HCEC 1CT (cell line): ENCODE measurements at regions not wholly inside any gene's neighbourhood (a gene's known extent, or its start where the extent isn't known, plus 50 kb on each side); places are given as distances from the start of the nearest gene placed in this dataset.
"Not testable (repeated sequence)": the region's sequence is repeated elsewhere in the genome, so short reads cannot be mapped to it uniquely, and the experiment has no call there.

Experiments used
- DNase-seq: peaks from one replicate; pipeline ENCODE4 v3.0.0-alpha.2; 2017

DNA sequence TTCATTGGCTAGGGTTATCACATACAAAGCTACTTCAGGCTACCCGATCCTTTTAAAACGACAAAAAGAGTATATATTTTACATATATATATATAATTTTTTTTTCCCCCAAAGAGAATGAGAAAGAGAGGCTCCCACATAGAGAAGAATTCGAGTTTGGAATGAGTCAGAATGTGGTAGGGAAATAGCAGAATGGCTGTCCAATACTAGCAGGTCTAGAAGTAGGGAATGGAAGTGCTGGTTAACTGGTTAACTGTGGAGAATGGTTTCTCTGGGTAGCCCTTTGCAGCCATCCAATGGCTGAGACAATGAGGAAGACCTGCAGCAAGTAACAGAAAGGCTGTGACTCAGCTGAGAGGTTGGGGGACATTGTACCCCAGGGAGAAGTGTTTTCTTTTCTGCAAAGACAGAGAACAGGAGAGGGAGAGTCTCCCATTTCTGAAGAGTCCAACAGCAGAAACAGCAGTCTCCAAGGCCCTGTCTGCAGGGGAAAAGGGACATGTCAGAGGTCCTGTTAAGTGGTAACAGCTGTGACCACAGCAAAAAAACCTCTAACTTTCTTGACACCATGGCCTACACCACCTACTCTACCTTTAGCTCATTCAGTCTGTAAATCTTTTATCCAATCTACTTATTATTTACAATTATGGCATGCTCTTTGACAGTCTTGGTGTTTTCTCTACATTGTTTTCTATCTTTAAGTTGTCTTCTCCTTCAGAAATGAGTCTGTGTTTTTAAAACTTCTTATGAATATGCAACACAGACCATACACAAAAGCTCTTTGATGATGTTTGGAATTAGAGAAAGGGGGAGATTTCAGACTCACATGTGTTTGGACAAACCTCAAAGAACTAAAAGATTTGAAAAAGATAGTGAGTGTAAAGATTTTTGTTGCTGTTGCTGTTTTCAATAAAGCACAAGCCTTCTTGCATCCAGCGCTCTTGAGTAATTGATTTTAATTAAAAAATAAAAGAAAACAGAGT lies 116.1 kb upstream of the SLC7A14 start:
- DNase-seq, result no peak

DNA sequence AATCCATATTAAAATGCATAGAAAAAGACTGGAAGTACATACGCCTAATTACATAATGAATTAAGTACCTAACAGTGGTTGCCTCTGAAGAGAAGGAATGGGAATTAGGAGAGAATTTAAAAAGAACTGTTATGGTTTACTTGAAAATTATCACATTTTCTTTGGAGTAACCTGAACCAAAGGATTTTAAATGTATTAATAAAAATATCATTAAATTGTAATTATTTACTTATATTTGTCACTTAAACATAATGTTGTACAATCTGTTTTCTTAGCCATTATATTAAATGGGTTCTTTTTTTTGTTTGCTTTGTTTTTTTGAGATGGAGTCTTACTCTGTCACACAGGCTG lies 114.2 kb upstream of the SLC7A14 start:
- no peak for DNase-seq

DNA sequence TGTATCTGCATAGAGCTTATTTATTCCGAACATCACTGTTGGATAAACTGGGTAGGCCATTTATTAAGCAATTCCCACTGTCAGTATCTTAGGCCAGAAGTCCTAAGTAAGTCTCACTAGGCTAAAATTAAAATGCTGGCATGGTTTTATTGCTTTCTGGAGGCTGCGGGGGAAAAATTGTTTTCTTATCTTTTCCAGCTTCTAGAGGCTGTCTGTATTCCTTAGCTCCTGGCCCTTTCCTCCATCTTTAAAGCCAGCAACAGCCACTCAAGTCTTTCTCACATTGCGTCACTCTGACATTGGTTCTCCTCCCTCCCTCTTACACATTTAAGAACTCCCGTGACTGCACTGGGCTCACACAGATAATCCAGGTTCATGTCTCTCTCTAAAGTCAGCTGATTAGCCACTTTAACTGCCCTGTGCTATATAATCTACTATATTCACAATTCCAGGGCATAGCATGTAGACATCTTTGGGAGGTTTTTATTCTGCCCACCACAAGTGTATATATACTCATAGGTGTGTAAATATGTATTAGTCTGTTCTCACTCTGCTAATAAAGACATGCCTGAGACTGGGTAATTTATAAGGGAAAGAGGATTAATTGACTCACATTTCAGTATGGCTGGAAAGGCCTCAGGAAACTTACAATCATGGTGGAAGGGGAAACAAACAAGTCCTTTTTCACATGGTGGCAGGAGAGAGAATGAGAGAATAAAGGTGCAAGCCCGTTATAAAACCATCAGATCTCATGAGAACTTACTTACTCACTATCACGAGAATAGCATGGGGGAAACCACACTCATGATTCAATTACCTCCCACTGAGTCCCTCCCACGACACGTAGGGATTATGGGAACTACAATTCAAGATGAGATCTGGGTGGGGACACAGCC lies 113.5 kb upstream of the SLC7A14 start:
- DNase-seq, result no peak

DNA sequence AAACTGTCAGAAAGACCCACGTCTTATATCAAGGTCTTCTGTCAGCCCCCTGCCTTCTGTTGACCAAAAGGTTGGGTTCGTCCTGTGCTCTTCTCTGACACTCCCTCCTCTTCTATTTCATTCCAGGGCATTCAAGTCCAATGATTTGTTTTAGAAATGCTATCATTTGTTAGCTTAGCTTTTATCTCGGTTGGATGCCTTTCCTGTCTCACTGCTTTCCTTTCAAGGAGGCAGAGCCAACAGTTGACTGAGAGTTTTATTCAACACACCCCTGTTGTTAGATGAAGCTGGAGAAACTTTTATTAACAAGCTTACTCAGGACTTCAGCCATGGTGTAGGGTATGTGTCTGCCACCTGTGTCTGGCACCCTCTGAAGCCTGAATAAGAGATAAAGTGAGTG lies 112.0 kb upstream of the SLC7A14 start:
- no peak for DNase-seq

DNA sequence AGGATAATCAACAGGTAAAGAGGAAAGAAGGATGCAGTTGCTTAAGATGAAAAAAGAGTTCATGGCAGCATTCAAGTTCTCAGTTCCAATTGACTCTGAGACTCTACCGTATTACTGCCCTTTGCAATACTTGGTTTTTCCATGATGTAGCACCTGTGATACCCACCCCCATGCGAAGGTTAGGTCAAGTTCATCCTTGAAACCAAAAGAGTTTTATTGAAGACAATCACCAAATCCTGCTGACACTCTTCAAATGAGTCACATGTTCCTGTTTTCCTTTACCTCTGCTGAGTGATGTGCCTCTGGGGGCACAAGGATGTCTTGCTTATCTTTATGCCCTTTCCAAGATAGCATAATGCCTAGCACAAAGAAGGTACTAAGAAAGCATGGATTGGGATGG lies 111.3 kb upstream of the SLC7A14 start:
- DNase-seq, result no peak

DNA sequence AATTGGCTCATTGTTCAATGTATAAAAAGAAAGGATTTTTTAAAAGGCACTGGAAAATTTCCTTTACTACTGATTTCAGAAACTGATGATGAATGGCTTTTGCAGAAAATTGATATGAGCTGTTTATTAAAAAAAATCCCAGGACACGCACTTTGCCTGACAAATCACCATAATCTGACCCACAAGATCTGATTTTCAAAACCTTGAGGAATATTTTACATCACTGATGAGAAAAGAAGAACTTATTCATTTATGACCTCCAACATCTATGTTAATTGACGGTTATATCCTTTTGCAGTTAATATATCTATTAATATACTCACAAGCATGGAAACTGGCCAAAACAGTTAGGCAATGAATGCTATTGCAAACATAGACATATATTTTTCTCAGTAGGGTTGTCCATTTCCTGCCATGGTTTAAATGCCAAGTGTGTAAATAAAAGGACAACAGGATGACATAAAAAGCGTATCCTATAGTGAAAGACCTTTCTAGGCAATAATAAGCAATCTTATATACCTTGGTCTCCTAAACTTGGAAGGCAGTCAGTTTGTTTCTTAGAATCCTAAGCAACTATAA lies 109.7 kb upstream of the SLC7A14 start:
- DNase-seq, result no peak

DNA sequence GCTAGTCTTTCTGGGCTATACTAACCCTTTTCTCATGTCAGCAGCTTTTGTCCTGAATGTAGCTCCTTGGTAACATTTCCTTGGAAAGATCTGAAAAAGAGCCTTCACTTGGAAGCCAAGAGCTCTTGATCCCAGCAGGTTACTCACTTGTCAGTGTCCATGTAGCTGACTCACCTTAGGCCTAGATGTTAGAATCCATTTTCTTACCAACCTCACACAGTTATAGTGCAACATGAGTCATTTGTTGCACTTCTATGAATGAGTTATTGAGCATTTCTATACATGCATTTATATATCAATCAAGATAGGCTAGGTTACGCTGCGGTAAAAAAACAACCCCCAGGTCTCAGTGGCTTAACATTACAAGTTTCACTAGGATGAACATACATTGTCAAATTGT lies 106.8 kb upstream of the SLC7A14 start:
- peak; percentile 37 for DNase-seq

DNA sequence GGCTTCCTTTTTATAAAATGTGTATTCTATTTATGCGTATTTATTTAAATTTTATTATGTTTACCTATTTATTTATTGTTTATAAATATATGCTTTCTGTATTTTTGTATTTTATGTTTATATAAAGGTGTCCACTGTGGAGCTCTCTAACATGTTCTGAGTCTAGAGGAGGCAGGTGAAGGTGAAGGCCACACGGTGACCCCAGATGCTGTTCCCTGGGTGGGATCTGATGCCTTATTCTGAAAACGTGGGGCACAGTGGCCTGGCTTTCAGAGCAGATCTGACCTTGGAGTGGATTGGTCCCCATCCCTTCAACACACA lies 104.7 kb upstream of the SLC7A14 start:
- no peak for DNase-seq

DNA sequence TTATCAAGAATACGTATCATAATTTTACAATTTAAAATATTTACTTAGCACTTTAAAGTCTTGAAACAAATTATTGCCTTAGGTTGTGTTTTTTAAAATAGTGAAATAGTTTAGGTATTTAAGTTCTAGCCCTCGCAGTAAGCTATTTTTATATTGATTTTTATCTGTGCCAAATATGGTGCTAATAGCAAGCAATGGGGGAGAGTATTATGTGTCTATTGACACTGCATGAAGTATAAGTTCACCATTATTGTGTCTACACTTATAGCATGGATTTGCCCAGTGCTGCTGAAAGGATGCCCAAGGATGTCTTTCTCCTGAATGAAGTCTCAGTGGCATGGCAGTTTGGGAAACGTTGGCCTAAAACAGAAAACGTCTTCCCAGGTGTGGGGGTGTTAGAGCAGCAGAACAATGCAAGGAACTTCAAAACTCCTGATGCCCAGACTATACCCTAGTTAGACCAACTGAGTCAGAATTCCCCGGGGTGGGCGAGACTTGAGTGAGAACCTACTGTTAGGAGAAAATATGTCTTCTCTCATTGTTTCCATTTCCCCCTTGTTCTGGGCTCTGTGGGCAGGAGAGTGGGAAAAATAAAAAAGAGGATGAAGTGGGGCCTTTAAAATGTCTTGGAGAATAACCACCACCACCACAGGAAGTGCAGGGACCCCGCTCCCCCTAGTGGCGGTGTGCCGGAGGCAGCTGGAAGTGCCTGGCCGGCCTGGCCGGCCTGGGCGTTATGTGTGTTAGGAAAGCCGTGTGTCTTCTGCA lies 104.2 kb upstream of the SLC7A14 start:
- peak; percentile 51 for DNase-seq

DNA sequence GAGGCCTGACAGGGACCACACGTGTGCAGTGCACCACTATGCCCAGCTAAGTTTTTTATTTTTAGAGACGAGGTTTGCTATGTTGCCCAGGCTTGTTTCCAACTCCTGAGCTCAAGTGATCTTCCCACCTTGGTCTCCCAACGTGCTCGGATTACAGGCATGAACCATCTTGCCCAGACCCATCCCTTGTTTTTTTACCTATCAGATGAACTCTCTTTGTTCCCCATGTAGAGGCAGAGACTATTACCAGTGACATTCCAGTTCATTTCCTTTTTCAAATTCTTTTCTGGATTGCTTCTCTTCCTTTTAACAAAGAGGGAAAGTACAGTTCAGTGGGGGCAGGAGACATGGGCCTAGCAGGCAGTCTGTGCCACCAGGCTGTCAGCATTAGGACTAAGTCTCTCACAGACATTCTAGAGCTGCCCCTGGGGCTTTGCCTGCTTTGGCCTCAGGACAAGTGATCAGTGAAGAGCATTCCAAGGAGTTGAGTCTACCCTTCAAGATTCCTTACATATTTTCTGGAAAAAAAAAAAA lies 103.5 kb upstream of the SLC7A14 start:
- peak; percentile 93 for DNase-seq

DNA sequence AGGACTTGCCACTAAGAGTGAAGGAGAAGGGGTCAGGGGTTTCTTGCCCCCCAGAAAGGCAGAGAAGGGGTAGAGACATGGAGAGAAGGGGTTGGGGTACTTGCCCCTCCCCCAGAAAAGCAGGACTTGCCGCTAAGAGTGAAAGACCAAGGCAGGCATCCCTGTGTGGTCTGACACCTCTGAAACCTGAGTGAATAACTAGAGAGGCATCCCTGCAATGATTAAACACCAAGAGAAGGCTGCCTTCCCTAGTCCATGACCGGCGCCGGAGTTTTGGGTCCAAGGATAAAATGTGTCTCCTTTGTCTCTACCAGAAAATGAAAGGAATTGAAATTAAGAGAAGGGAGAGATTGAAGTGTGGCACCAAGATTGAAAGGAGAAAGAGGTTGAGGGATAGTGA lies 102.3 kb upstream of the SLC7A14 start:
- not testable (repeated sequence) for DNase-seq

DNA sequence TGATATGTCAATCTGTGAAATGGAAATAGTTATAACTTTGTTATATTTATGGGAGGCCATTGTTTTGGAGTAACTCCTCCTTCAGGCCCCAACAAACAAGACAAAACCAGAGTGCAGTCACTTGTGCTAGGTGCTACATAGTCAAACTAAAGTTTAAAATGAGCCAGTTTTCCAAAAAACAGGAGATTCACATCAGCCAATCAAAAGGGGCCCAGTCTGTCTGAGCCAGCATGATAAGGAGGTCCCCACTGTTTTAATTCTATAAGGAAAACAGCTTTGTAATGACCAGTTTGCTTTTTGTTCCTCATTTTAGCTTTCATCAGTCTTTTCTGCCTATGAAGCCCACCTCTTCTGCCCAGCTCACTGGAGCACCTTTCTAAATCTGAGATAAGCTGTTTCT lies 94.7 kb upstream of the SLC7A14 start:
- no peak for DNase-seq

DNA sequence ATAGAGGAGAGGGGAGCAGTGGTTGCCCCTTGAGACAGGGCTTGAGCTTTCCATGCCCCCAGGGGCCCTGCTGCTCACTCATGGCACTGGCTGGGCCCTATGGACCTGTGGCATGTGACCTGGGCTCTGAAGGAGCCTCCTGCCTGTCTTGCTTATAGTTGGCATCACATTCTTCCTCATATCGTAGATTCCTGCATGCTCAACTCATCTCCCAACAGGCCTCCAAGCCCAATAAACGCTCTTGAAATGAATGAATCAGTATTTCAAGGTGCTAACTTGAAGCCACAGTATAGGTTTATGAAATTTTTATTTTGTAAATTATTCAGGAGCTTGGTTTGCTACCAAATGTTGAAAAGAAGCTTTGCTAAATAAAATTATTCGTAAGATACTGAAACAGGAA lies 93.3 kb upstream of the SLC7A14 start:
- no peak for DNase-seq

DNA sequence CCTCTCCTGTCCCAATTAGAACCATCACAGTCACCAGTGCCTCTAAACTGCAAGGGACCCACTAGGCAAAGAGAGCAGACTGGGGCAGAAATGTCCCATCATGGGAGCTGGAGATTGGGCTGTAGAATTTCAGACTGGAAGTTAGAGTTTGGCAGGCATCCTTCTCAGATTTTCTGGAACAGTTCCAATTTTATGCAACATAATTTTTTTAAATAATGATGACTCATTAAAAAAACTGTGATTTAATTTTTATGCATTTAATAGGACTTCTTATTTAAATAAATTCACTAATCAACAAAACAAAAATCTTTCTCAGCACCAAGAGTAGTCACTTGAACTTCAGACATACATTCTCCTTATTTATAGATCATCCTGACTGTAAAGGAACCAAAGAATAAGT lies 84.6 kb upstream of the SLC7A14 start:
- no peak for DNase-seq

DNA sequence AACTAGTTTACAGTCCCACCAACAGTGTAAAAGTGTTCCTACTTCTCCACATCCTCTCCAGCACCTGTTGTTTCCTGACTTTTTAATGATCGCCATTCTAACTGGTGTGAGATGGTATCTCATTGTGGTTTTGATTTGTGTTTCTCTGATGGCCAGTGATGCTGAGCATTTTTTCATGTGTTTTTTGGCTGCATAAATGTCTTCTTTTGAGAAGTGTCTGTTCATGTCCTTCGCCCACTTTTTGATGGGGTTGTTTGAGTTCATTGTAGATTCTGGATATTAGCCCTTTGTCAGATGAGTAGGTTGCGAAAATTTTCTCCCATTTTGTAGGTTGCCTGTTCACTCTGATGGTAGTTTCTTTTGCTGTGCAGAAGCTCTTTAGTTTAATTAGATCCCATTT lies 77.1 kb upstream of the SLC7A14 start:
- DNase-seq, result not testable (repeated sequence)

DNA sequence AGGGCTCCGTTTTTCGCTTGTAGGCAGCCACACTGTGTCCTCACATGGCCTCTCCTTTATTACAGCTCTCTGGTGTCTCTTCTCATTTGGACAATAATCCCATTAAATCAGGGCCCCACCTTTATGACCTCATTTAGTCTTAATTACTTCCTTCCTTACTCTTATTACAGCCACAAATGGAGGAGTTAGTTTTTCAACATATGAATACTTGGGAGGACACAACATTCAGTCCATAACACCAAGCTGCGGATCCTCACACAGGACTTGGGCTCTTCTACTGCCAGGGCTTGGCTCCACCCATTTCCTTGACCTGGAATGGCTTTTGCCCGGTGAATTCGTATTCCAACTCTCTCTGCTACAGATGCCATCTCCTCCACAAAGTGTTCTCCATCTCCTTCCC lies 74.3 kb upstream of the SLC7A14 start:
- DNase-seq, result no peak

DNA sequence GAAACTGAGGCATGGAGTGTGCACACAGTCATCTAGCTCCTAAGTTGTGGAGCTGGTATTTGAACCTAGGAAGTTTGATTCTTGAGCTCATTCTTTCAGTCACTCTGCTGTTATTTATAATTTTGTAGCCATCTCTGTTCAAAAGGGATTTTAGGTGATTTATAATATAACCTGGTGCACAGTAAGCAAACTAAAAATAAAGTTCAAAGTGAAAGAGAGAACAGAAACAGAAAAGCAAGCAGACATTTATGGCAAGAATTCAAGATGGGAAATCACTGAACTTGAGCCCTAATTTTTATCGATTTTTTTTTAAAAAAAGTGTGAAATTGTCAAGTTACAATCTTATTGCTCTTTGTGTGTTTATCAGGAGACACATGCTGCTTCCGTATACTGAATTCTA lies 71.4 kb upstream of the SLC7A14 start:
- no peak for DNase-seq

DNA sequence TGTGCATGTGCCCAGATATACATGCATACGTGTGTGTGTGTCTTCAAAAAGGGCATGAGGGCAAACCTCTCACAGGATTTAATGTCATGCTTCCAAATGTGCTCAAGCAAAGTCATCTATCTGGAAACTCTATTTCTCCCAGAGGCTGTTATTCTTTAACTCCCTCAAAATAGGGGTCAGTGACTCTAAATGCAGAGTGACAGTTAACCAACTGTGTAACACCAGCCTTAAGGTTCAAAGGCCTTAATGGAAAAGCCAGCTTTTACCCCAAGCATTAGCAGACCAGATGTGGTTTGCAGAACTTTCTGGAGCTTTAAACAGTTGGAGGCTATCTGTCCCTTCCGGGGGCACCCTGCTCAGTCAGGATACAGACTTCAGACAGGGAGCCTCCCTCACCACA lies 70.4 kb upstream of the SLC7A14 start:
- no peak for DNase-seq

DNA sequence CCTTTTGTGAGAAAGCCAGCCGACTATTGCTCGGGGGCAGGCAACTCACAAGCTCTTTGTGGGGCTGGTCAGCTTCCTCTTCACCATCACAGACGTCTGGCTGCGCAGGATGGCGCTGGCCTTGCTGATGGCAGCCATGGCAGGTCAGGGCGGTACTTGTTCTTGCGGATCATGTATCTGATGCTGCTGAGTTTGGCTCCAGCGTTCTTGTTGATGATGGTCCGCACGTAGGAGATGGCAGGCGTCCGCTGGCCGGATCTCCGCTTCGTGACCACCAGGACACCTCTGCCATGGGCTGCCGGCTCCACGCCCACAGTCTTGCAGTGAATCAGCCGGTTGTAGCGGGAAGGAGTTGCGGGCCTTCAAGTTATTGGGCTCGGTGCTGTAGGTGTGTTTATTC lies 67.9 kb upstream of the SLC7A14 start:
- no peak for DNase-seq

DNA sequence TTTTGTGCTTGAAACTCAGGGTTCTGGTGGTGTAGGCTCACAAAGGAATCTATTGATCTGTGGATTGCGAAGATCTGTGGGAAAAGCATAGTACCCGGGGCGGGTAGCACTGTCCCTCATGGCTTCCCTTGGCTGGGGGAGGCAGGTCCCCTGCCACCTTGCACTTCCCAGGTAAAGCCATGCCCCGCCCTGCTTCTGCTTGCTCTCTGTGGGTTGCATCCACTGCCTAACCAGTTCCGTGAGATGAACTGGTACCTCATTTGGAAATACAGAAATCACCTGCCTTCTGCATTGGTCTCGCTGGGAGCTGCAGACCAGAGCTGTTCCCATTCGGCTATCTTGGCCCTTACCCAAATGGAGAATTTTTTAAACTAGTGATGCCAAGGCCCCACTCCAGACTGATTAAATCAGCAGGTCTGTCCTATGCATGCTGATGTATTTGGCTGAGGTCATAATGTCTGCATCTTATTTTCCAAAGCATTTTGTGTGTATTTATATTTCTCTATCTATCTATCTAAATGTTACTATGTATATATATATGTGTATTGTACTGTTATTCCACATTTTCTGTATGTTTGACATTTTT lies 65.5 kb upstream of the SLC7A14 start:
- DNase-seq, result no peak

DNA sequence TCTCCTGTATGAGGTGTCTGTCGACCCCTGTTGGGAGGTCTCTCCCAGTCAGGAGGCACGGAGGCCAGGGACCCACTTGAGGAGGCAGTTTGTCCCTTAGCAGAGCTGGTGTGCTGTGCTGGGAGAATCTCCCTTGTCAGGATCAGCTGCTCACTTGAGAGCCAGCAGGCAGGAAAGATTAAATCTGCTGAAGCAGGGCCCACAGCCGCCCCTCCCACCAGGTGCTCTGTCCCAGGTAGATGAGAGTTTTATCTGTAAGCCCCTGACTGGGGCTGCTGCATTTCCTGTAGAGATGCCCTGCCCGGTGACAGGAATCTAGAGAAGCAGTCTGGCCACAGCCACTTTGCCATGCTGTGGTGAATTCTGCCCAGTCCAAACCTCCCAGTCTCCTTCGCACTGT lies 64.7 kb upstream of the SLC7A14 start:
- DNase-seq, result not testable (repeated sequence)

DNA sequence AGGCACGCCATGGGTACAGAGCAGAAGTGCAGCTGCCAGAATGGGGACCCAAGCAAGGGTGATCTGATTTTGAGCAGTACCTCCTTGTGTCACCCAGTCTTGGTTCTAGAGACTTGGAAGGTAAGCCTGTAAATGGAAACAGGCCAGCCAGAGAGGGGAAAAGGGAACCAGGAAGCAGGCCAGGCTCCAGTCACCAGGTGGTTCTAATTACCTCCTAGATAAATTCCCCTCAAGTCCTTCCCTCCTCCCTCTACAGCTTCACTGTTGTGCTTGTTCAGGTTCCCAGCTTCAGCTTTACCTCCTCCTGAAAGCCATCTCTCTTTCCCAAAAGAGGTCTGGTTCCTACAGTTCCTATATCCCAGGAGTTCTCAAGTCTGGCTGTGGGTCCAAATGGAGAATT lies 58.8 kb upstream of the SLC7A14 start:
- no peak for DNase-seq
